Activated T-helper 17 cell treated with anti-CD3 and anti-CD28 coated beads, Interleukin-2, amount 50 U/mL, for 72 hours (primary cell): ENCODE measurements at regions not wholly inside any gene's neighbourhood (a gene's known extent, or its start where the extent isn't known, plus 50 kb on each side); places are given as distances from the start of the nearest gene placed in this dataset.
"Not testable (repeated sequence)": the region's sequence is repeated elsewhere in the genome, so short reads cannot be mapped to it uniquely, and the experiment has no call there.

Experiments used
- ATAC-seq: fragments of 150-1000 bp; cut with Tn5 transposase; replicated peaks from 2 replicates; pipeline ENCODE4 v1.10.0; 2021; ENCODE audit warnings: mild to moderate bottlenecking, moderate library complexity
- H3K27ac Mint-ChIP-seq: one replicate; pipeline ENCODE4 v1.8.0; 2022; ENCODE audit warnings: mixed read lengths
- H3K27me3 Mint-ChIP-seq: one replicate; pipeline ENCODE4 v1.8.0; 2022; ENCODE audit warnings: mixed read lengths
- H3K36me3 Mint-ChIP-seq: one replicate; pipeline ENCODE4 v1.8.0; 2022; ENCODE audit warnings: low read depth, mild to moderate bottlenecking, mixed read lengths
- H3K4me1 Mint-ChIP-seq: one replicate; pipeline ENCODE4 v1.8.0; 2022; ENCODE audit warnings: mixed read lengths
- H3K4me3 Mint-ChIP-seq: one replicate; pipeline ENCODE4 v1.8.0; 2022; ENCODE audit warnings: mild to moderate bottlenecking, mixed read lengths
- H3K9me3 Mint-ChIP-seq: one replicate; pipeline ENCODE4 v1.8.0; 2022; ENCODE audit warnings: mixed read lengths

- Mint-ChIP-seq H3K4me1 (no peaks in the 10 kb centered on the region), H3K27ac (no peak overlapping the region), H3K4me3 (no peak overlapping the region), H3K36me3 (no peaks in the 10 kb centered on the region), H3K27me3 (no peaks in the 10 kb centered on the region), H3K9me3 (peaks cover 6% of the 10 kb centered on the region)
- ATAC-seq, result no peak
Observed at GRCh38 chr14:87405563-87405962, 587.4 kb downstream of the GALC start.

GRCh38 chr14:87397499-87397898 is 595.5 kb downstream of the GALC start:
- ATAC-seq, result no peak
- H3K9me3 Mint-ChIP-seq, result no peaks in the 10 kb centered on the region
- H3K4me1 Mint-ChIP-seq, result no peaks in the 10 kb centered on the region
- no peaks in the 10 kb centered on the region for H3K36me3 Mint-ChIP-seq
- H3K27me3 Mint-ChIP-seq, result no peaks in the 10 kb centered on the region
- no peak overlapping the region for H3K4me3 Mint-ChIP-seq
- H3K27ac Mint-ChIP-seq, result no peak overlapping the region

GRCh38 chr14:87391066-87391465 is 601.9 kb downstream of the GALC start:
- peaks cover 9% of the 10 kb centered on the region for H3K9me3 Mint-ChIP-seq
- no peak overlapping the region for H3K4me3 Mint-ChIP-seq
- ATAC-seq, result no peak
- H3K36me3 Mint-ChIP-seq, result no peaks in the 10 kb centered on the region
- H3K4me1 Mint-ChIP-seq, result no peaks in the 10 kb centered on the region
- H3K27ac Mint-ChIP-seq, result no peak overlapping the region
- no peaks in the 10 kb centered on the region for H3K27me3 Mint-ChIP-seq

- H3K36me3 Mint-ChIP-seq, result no peaks in the 10 kb centered on the region
- no peak overlapping the region for H3K4me3 Mint-ChIP-seq
- no peak for ATAC-seq
- no peak overlapping the region for H3K27ac Mint-ChIP-seq
- no peaks in the 10 kb centered on the region for H3K4me1 Mint-ChIP-seq
- no peaks in the 10 kb centered on the region for H3K27me3 Mint-ChIP-seq
- peaks cover 9% of the 10 kb centered on the region for H3K9me3 Mint-ChIP-seq
Observed at GRCh38 chr14:87388946-87389345, 604.0 kb downstream of the GALC start.

- Mint-ChIP-seq H3K9me3 (peaks cover 18% of the 10 kb centered on the region), H3K27me3 (no peaks in the 10 kb centered on the region), H3K4me1 (no peaks in the 10 kb centered on the region), H3K27ac (no peak overlapping the region), H3K4me3 (no peak overlapping the region), H3K36me3 (no peaks in the 10 kb centered on the region)
- ATAC-seq, result no peak
Observed at GRCh38 chr14:87387806-87388205, 605.2 kb downstream of the GALC start.

- H3K36me3 Mint-ChIP-seq, result no peaks in the 10 kb centered on the region
- no peak overlapping the region for H3K4me3 Mint-ChIP-seq
- H3K27ac Mint-ChIP-seq, result no peak overlapping the region
- no peak for ATAC-seq
- H3K27me3 Mint-ChIP-seq, result no peaks in the 10 kb centered on the region
- peaks cover 18% of the 10 kb centered on the region for H3K9me3 Mint-ChIP-seq
- no peaks in the 10 kb centered on the region for H3K4me1 Mint-ChIP-seq
Observed at GRCh38 chr14:87386524-87386923, 606.5 kb downstream of the GALC start.

- H3K9me3 Mint-ChIP-seq, result peaks cover 9% of the 10 kb centered on the region
- no peak overlapping the region for H3K4me3 Mint-ChIP-seq
- no peaks in the 10 kb centered on the region for H3K36me3 Mint-ChIP-seq
- no peaks in the 10 kb centered on the region for H3K4me1 Mint-ChIP-seq
- ATAC-seq, result no peak
- no peak overlapping the region for H3K27ac Mint-ChIP-seq
- no peaks in the 10 kb centered on the region for H3K27me3 Mint-ChIP-seq
Observed at GRCh38 chr14:87380054-87380453, 612.9 kb downstream of the GALC start.

GRCh38 chr14:87368751-87369150 is 624.2 kb downstream of the GALC start:
- H3K27ac Mint-ChIP-seq, result no peak overlapping the region
- H3K9me3 Mint-ChIP-seq, result peaks cover 5% of the 10 kb centered on the region
- no peak overlapping the region for H3K4me3 Mint-ChIP-seq
- H3K27me3 Mint-ChIP-seq, result no peaks in the 10 kb centered on the region
- ATAC-seq, result no peak
- no peaks in the 10 kb centered on the region for H3K4me1 Mint-ChIP-seq
- H3K36me3 Mint-ChIP-seq, result no peaks in the 10 kb centered on the region

GRCh38 chr14:87360246-87360645 is 632.7 kb downstream of the GALC start:
- H3K27me3 Mint-ChIP-seq, H3K9me3 Mint-ChIP-seq, H3K4me1 Mint-ChIP-seq, H3K27ac Mint-ChIP-seq, ATAC-seq, H3K4me3 Mint-ChIP-seq, H3K36me3 Mint-ChIP-seq: not testable (repeated sequence)

- H3K4me3 Mint-ChIP-seq, result no peak overlapping the region
- peaks cover 22% of the 10 kb centered on the region for H3K9me3 Mint-ChIP-seq
- no peaks in the 10 kb centered on the region for H3K27me3 Mint-ChIP-seq
- no peaks in the 10 kb centered on the region for H3K4me1 Mint-ChIP-seq
- H3K36me3 Mint-ChIP-seq, result no peaks in the 10 kb centered on the region
- ATAC-seq, result no peak
- no peak overlapping the region for H3K27ac Mint-ChIP-seq
Observed at GRCh38 chr14:87351007-87351406, 642.0 kb downstream of the GALC start.

GRCh38 chr14:87349921-87350320 is 643.1 kb downstream of the GALC start:
- ATAC-seq, result no peak
- Mint-ChIP-seq H3K27me3 (no peaks in the 10 kb centered on the region), H3K27ac (no peak overlapping the region)

GRCh38 chr14:87343652-87344051 is 649.3 kb downstream of the GALC start:
- Mint-ChIP-seq H3K27me3 (no peaks in the 10 kb centered on the region), H3K9me3 (peaks cover 18% of the 10 kb centered on the region)
- ATAC-seq, result no peak

More at GRCh38 chr14:87349921-87350320, 643.1 kb downstream of the GALC start:
- Mint-ChIP-seq H3K36me3 (no peaks in the 10 kb centered on the region), H3K9me3 (peaks cover 22% of the 10 kb centered on the region), H3K4me1 (no peaks in the 10 kb centered on the region), H3K4me3 (no peak overlapping the region)

GRCh38 chr14:87334997-87335685 is 657.8 kb downstream of the GALC start:
- Mint-ChIP-seq H3K36me3 (no peaks in the 10 kb centered on the region), H3K4me3 (no peak overlapping the region), H3K27ac (no peak overlapping the region), H3K9me3 (peaks cover 11% of the 10 kb centered on the region), H3K4me1 (no peaks in the 10 kb centered on the region), H3K27me3 (no peaks in the 10 kb centered on the region)
- no peak for ATAC-seq

More at GRCh38 chr14:87343652-87344051, 649.3 kb downstream of the GALC start:
- H3K4me3 Mint-ChIP-seq, result no peak overlapping the region
- H3K36me3 Mint-ChIP-seq, result no peaks in the 10 kb centered on the region
- H3K27ac Mint-ChIP-seq, result no peak overlapping the region
- H3K4me1 Mint-ChIP-seq, result no peaks in the 10 kb centered on the region

GRCh38 chr14:87331991-87332390 is 661.0 kb downstream of the GALC start:
- no peaks in the 10 kb centered on the region for H3K36me3 Mint-ChIP-seq
- no peak for ATAC-seq
- no peak overlapping the region for H3K27ac Mint-ChIP-seq
- no peaks in the 10 kb centered on the region for H3K4me1 Mint-ChIP-seq
- no peak overlapping the region for H3K4me3 Mint-ChIP-seq
- H3K27me3 Mint-ChIP-seq, result no peaks in the 10 kb centered on the region
- peaks cover 6% of the 10 kb centered on the region for H3K9me3 Mint-ChIP-seq

GRCh38 chr14:87325741-87326140 is 667.2 kb downstream of the GALC start:
- no peak for ATAC-seq
- peaks cover 12% of the 10 kb centered on the region for H3K9me3 Mint-ChIP-seq
- no peaks in the 10 kb centered on the region for H3K27me3 Mint-ChIP-seq
- H3K36me3 Mint-ChIP-seq, result no peaks in the 10 kb centered on the region
- H3K27ac Mint-ChIP-seq, result no peak overlapping the region
- H3K4me3 Mint-ChIP-seq, result no peak overlapping the region
- no peaks in the 10 kb centered on the region for H3K4me1 Mint-ChIP-seq

GRCh38 chr14:87323191-87323590 is 669.8 kb downstream of the GALC start:
- no peak for ATAC-seq
- no peak overlapping the region for H3K4me3 Mint-ChIP-seq
- no peaks in the 10 kb centered on the region for H3K4me1 Mint-ChIP-seq
- no peaks in the 10 kb centered on the region for H3K27me3 Mint-ChIP-seq
- H3K27ac Mint-ChIP-seq, result no peak overlapping the region
- H3K9me3 Mint-ChIP-seq, result peaks cover 12% of the 10 kb centered on the region
- no peaks in the 10 kb centered on the region for H3K36me3 Mint-ChIP-seq
